KMS-11 (cell line): ENCODE measurements at regions not wholly inside any gene's neighbourhood (a gene's known extent, or its start where the extent isn't known, plus 50 kb on each side); places are given as distances from the start of the nearest gene placed in this dataset.

Experiments
- H2AFZ ChIP-seq: fragments of 200-600 bp; sonication (generic); 2 replicates; pipeline ENCODE4 v1.6.1; 2016; ENCODE audit warnings: antibody characterized with exemption, mixed run types, low read depth
- H3K27ac ChIP-seq: fragments of 200-600 bp; sonication (generic); 2 replicates; pipeline ENCODE4 v1.6.1; 2016; ENCODE audit warnings: mild to moderate bottlenecking, mixed run types
- H3K27me3 ChIP-seq: fragments of 200-600 bp; sonication (generic); 2 replicates; pipeline ENCODE4 v1.6.1; 2017; ENCODE audit warnings: mild to moderate bottlenecking, low read depth, mixed run types, moderate library complexity; ENCODE audit not compliant: insufficient read depth
- H3K36me3 ChIP-seq: fragments of 200-600 bp; sonication (generic); 2 replicates; pipeline ENCODE4 v1.6.1; 2017; ENCODE audit warnings: mild to moderate bottlenecking, mixed run types; ENCODE audit not compliant: insufficient read depth
- H3K4me1 ChIP-seq: fragments of 200-600 bp; sonication (generic); 2 replicates; pipeline ENCODE4 v1.6.1; 2016; ENCODE audit warnings: mild to moderate bottlenecking, low read depth, mixed run types; ENCODE audit not compliant: poor library complexity, severe bottlenecking
- H3K4me2 ChIP-seq: fragments of 200-600 bp; sonication (generic); 2 replicates; pipeline ENCODE4 v1.7.0; 2016; ENCODE audit warnings: mild to moderate bottlenecking, mixed run types
- H3K4me3 ChIP-seq: fragments of 200-600 bp; sonication (generic); IDR thresholded peaks from 2 replicates; pipeline ENCODE4 v1.6.1; 2017; ENCODE audit warnings: low read depth, low read length, mixed read lengths; ENCODE audit not compliant: insufficient read depth
- H3K79me2 ChIP-seq: fragments of 200-600 bp; sonication (generic); 2 replicates; pipeline ENCODE4 v1.6.1; 2016; ENCODE audit warnings: low read depth, mixed run types; ENCODE audit not compliant: insufficient read depth
- H3K9ac ChIP-seq: fragments of 200-600 bp; sonication (generic); 2 replicates; pipeline ENCODE4 v1.6.1; 2016; ENCODE audit warnings: mild to moderate bottlenecking, mixed run types
- H4K20me1 ChIP-seq: fragments of 200-600 bp; sonication (generic); 2 replicates; pipeline ENCODE4 v1.6.1; 2016; ENCODE audit warnings: mild to moderate bottlenecking, mixed run types; ENCODE audit not compliant: insufficient read depth
- TF ChIP-seq, protein P1 (sequence below): fragments of 200-600 bp; sonication (generic); conservative IDR thresholded peaks from 2 replicates; pipeline ENCODE4 v1.6.1; 2017; ENCODE audit warnings: low read depth, mild to moderate bottlenecking, antibody characterized with exemption, low read length, moderate library complexity, mixed read lengths

DNA sequence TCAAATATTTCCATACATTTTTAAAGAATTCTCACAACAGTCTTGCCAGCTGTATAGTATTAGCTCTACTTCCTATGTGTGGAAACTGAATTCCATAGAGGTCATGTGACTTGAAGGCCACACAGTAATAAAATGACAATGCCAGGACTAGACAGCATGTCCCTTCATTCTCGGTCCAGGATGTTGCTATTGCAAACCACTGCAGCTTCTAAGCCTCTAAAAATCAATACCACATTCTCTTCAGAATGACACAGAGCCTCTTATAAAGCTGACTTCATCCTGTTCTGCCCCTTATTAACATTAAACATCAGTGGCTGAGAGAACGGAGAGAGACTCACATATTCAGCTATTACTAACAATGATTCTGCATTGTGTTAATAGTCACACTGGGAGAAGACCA lies 240.3 kb upstream of the PEX5L start:
- Histone ChIP-seq H3K4me2 (no peak overlapping the region), H3K4me1 (no peaks in the 10 kb centered on the region), H4K20me1 (no peaks in the 10 kb centered on the region), H2AFZ (no peak overlapping the region), H3K79me2 (no peaks in the 10 kb centered on the region), H3K4me3 (no peak overlapping the region), H3K27ac (no peak overlapping the region), H3K27me3 (no peaks in the 10 kb centered on the region), H3K9ac (no peak overlapping the region), H3K36me3 (no peaks in the 10 kb centered on the region)
- TF ChIP-seq, protein P1, sequence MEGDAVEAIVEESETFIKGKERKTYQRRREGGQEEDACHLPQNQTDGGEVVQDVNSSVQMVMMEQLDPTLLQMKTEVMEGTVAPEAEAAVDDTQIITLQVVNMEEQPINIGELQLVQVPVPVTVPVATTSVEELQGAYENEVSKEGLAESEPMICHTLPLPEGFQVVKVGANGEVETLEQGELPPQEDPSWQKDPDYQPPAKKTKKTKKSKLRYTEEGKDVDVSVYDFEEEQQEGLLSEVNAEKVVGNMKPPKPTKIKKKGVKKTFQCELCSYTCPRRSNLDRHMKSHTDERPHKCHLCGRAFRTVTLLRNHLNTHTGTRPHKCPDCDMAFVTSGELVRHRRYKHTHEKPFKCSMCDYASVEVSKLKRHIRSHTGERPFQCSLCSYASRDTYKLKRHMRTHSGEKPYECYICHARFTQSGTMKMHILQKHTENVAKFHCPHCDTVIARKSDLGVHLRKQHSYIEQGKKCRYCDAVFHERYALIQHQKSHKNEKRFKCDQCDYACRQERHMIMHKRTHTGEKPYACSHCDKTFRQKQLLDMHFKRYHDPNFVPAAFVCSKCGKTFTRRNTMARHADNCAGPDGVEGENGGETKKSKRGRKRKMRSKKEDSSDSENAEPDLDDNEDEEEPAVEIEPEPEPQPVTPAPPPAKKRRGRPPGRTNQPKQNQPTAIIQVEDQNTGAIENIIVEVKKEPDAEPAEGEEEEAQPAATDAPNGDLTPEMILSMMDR, result no peak

DNA sequence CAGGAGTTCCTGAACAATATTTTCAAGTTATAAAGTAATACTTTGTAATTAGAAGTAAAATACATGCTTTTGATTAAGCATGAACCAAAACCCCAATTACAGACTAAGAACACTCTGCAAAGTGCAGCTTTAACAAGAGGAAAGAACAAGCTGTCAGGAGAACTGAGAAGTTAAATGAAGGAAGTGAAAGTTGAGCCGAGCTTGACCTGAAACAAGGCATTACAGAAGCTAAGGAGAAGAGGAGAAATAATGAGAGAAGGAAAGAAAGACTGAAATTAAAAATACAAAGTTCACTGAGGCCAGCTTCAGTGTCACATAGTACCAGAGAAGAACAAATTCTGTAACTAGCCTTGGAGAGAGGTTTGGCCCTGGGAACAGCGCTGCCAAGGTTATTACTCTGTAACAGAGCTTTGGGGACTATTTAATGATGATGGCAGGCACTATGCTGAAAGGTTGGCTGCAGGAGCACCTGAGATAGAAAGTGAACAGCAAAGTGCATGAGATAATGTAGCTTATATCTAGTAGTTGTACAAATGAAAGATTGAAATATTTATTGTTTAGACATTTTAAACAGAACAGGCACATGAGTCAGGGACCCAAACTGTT lies 241.9 kb upstream of the PEX5L start:
- TF ChIP-seq, protein P1, result no peak
- no peak overlapping the region for H3K27ac ChIP-seq
- no peaks in the 10 kb centered on the region for H3K36me3 ChIP-seq
- no peaks in the 10 kb centered on the region for H3K4me1 ChIP-seq
- no peaks in the 10 kb centered on the region for H3K27me3 ChIP-seq
- no peak overlapping the region for H3K4me3 ChIP-seq
- no peak overlapping the region for H2AFZ ChIP-seq
- H4K20me1 ChIP-seq, result no peaks in the 10 kb centered on the region
- no peak overlapping the region for H3K9ac ChIP-seq
- H3K4me2 ChIP-seq, result no peak overlapping the region
- no peaks in the 10 kb centered on the region for H3K79me2 ChIP-seq

DNA sequence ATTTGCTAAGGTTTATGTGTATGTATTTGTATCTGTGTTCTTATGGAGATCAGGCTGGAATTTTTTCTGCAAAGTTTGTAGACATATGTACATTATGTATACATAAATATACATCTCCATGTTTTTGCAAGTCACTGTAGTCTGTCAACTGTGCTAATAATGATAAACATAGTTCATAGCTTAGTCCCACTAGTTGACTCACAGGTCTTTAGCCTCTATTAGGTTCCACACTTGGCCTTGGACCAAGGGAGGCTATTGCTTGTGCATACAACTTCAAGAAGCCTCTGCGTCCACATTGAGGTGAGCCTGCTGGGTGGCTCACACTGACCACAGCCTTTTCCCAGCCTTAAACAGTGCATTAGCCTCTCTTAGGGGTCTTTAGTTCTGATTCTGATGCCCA lies 243.8 kb upstream of the PEX5L start:
- Histone ChIP-seq H2AFZ (no peak overlapping the region), H4K20me1 (no peaks in the 10 kb centered on the region), H3K4me3 (no peak overlapping the region), H3K4me2 (no peak overlapping the region), H3K27ac (no peak overlapping the region), H3K27me3 (no peaks in the 10 kb centered on the region), H3K36me3 (no peaks in the 10 kb centered on the region), H3K9ac (no peak overlapping the region), H3K4me1 (no peaks in the 10 kb centered on the region), H3K79me2 (no peaks in the 10 kb centered on the region)
- TF ChIP-seq, protein P1, result no peak

GRCh38 chr3:180282386-180282785 lies 245.6 kb upstream of the PEX5L start:
- Histone ChIP-seq H4K20me1 (no peaks in the 10 kb centered on the region), H3K27me3 (no peaks in the 10 kb centered on the region), H3K27ac (no peak overlapping the region), H3K9ac (no peak overlapping the region), H3K79me2 (no peaks in the 10 kb centered on the region), H3K4me3 (no peak overlapping the region), H3K4me2 (no peak overlapping the region), H3K36me3 (no peaks in the 10 kb centered on the region), H3K4me1 (no peaks in the 10 kb centered on the region), H2AFZ (no peak overlapping the region)
- TF ChIP-seq, protein P1, result no peak
